ENCODE measurements at regions not wholly inside any gene's neighbourhood (a gene's known extent, or its start where the extent isn't known, plus 50 kb on each side); places are given as distances from the start of the nearest gene placed in this dataset.

- no peak for DNase-seq (ENCODE audit: low read depth in 3 of 3, low spot score in 2 of 3)
Observed at GRCh38 chr1:168865850-168866620, 137.0 kb upstream of the DPT start.

GRCh38 chr1:168867941-168868634 is 139.1 kb upstream of the DPT start:
- no peak for DNase-seq (ENCODE audit: low read depth in 3 of 3, low spot score in 2 of 3)

- no peak for DNase-seq (ENCODE audit: low read depth in 3 of 3, low spot score in 2 of 3)
Observed at GRCh38 chr1:168871531-168871930, 142.5 kb upstream of the DPT start.

GRCh38 chr1:168875831-168876230 is 146.8 kb upstream of the DPT start:
- DNase-seq (ENCODE audit: low read depth in 3 of 3, low spot score in 2 of 3), result no peak

GRCh38 chr1:168876830-168877229 is 147.8 kb upstream of the DPT start:
- DNase-seq (ENCODE audit: low read depth in 3 of 3, low spot score in 2 of 3), result no peak

- DNase-seq (ENCODE audit: low read depth in 3 of 3, low spot score in 2 of 3), result no peak
Observed at GRCh38 chr1:168879896-168880734, 151.1 kb upstream of the DPT start.

- DNase-seq (ENCODE audit: low read depth in 3 of 3, low spot score in 2 of 3), result no peak
Observed at GRCh38 chr1:168881656-168882260, 152.8 kb upstream of the DPT start.

GRCh38 chr1:168887381-168887780 is 158.4 kb upstream of the DPT start:
- DNase-seq (ENCODE audit: low read depth in 3 of 3, low spot score in 2 of 3), result no peak

GRCh38 chr1:168888418-168888817 is 159.4 kb upstream of the DPT start:
- DNase-seq (ENCODE audit: low read depth in 3 of 3, low spot score in 2 of 3), result no peak

GRCh38 chr1:168892931-168893330 is 163.9 kb upstream of the DPT start:
- DNase-seq (ENCODE audit: low read depth in 3 of 3, low spot score in 2 of 3), result no peak

- no peak for DNase-seq (ENCODE audit: low read depth in 3 of 3, low spot score in 2 of 3)
Observed at GRCh38 chr1:168893359-168893801, 164.4 kb upstream of the DPT start.

GRCh38 chr1:168894397-168894903 is 165.4 kb upstream of the DPT start:
- DNase-seq (ENCODE audit: low read depth in 3 of 3, low spot score in 2 of 3), result no peak

GRCh38 chr1:168897249-168897648 is 168.2 kb upstream of the DPT start:
- DNase-seq (ENCODE audit: low read depth in 3 of 3, low spot score in 2 of 3), result no peak

GRCh38 chr1:168903237-168903830 is 174.3 kb upstream of the DPT start:
- no peak for DNase-seq (ENCODE audit: low read depth in 3 of 3, low spot score in 2 of 3)

GRCh38 chr1:168905633-168906032 is 176.6 kb upstream of the DPT start:
- DNase-seq (ENCODE audit: low read depth in 3 of 3, low spot score in 2 of 3), result no peak

GRCh38 chr1:168906367-168906766 is 177.4 kb upstream of the DPT start:
- no peak for DNase-seq (ENCODE audit: low read depth in 3 of 3, low spot score in 2 of 3)

GRCh38 chr1:168907053-168907452 is 178.0 kb upstream of the DPT start:
- no peak for DNase-seq (ENCODE audit: low read depth in 3 of 3, low spot score in 2 of 3)

- no peak for DNase-seq (ENCODE audit: low read depth in 3 of 3, low spot score in 2 of 3)
Observed at GRCh38 chr1:168907786-168908348, 178.9 kb upstream of the DPT start.

GRCh38 chr1:168910403-168910802 is 181.4 kb upstream of the DPT start:
- no peak for DNase-seq (ENCODE audit: low read depth in 3 of 3, low spot score in 2 of 3)

- no peak for DNase-seq (ENCODE audit: low read depth in 3 of 3, low spot score in 2 of 3)
Observed at GRCh38 chr1:168911370-168911769, 182.4 kb upstream of the DPT start.

Data from right renal cortex interstitium (tissue), 3 donors.